ENCODE measurements at regions not wholly inside any gene's neighbourhood (a gene's known extent, or its start where the extent isn't known, plus 50 kb on each side); places are given as distances from the start of the nearest gene placed in this dataset.

GRCh38 chr1:211198880-211199279 is 60.3 kb upstream of the RCOR3 start:
- TF ChIP-seq FOS (IDR thresholded peaks at IDR 0.05; ENCODE audit: low read depth, low read length) (no peak), USF2 (IDR thresholded peaks at IDR 0.05; ENCODE audit: low read depth, low read length) (no peak), NFE2L2 (IDR thresholded peaks at IDR 0.05; ENCODE audit: low read depth, low read length) (no peak), RAD21 (IDR thresholded peaks at IDR 0.05; ENCODE audit: low read length) (no peak), RCOR1 (IDR thresholded peaks at IDR 0.05; ENCODE audit: insufficient replicate concordance, low read length) (no peak), POLR2A (IDR thresholded peaks at IDR 0.05; ENCODE audit: low read depth, low read length) (no peak), CHD1 (IDR thresholded peaks at IDR 0.05; ENCODE audit: low read depth, low read length) (no peak), CEBPB (IDR thresholded peaks at IDR 0.05; ENCODE audit: low read depth, low read length) (no peak), MXI1 (IDR thresholded peaks at IDR 0.05; ENCODE audit: borderline replicate concordance, low read depth, low read length) (no peak)
- TF ChIP-seq, protein P1, sequence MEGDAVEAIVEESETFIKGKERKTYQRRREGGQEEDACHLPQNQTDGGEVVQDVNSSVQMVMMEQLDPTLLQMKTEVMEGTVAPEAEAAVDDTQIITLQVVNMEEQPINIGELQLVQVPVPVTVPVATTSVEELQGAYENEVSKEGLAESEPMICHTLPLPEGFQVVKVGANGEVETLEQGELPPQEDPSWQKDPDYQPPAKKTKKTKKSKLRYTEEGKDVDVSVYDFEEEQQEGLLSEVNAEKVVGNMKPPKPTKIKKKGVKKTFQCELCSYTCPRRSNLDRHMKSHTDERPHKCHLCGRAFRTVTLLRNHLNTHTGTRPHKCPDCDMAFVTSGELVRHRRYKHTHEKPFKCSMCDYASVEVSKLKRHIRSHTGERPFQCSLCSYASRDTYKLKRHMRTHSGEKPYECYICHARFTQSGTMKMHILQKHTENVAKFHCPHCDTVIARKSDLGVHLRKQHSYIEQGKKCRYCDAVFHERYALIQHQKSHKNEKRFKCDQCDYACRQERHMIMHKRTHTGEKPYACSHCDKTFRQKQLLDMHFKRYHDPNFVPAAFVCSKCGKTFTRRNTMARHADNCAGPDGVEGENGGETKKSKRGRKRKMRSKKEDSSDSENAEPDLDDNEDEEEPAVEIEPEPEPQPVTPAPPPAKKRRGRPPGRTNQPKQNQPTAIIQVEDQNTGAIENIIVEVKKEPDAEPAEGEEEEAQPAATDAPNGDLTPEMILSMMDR (conservative IDR thresholded peaks at IDR 0.05; ENCODE audit: low read depth, low read length), result no peak

All from IMR-90 (cell line).